Glutamatergic neuron (in vitro differentiated cells): ENCODE measurements at regions not wholly inside any gene's neighbourhood (a gene's known extent, or its start where the extent isn't known, plus 50 kb on each side); places are given as distances from the start of the nearest gene placed in this dataset.

Experiments
- DNase-seq: peaks from one replicate; pipeline ENCODE4 v3.0.0; 2022
- H3K27ac Mint-ChIP-seq: one replicate; pipeline ENCODE4 v1.8.0; 2020; ENCODE audit warnings: mild to moderate bottlenecking, mixed read lengths, inconsistent platforms; ENCODE audit not compliant: unreplicated experiment
- H3K27me3 Mint-ChIP-seq: one replicate; pipeline ENCODE4 v1.8.0; 2020; ENCODE audit warnings: mild to moderate bottlenecking, moderate library complexity, mixed read lengths, inconsistent platforms; ENCODE audit not compliant: unreplicated experiment
- H3K36me3 Mint-ChIP-seq: one replicate; pipeline ENCODE4 v1.8.0; 2020; ENCODE audit warnings: mild to moderate bottlenecking, mixed read lengths, inconsistent platforms; ENCODE audit not compliant: unreplicated experiment
- H3K4me1 Mint-ChIP-seq: one replicate; pipeline ENCODE4 v1.8.0; 2020; ENCODE audit warnings: mild to moderate bottlenecking, low read depth, mixed read lengths, inconsistent platforms; ENCODE audit not compliant: unreplicated experiment
- H3K4me3 Mint-ChIP-seq: one replicate; pipeline ENCODE4 v1.8.0; 2020; ENCODE audit warnings: mild to moderate bottlenecking, mixed read lengths, inconsistent platforms; ENCODE audit not compliant: unreplicated experiment
- H3K9me3 Mint-ChIP-seq: one replicate; pipeline ENCODE4 v1.8.0; 2020; ENCODE audit warnings: mild to moderate bottlenecking, moderate library complexity, mixed read lengths, inconsistent platforms; ENCODE audit not compliant: unreplicated experiment
- CTCF ChIP-seq: fragments of 200-600 bp; sonication (generic); IDR thresholded peaks from one replicate; pipeline ENCODE4 v1.5.0; 2021; ENCODE audit not compliant: partially characterized antibody, unreplicated experiment

- Mint-ChIP-seq H3K27me3 (no peaks in the 10 kb centered on the region), H3K9me3 (peaks cover 2% of the 10 kb centered on the region), H3K4me1 (peaks cover 34% of the 10 kb centered on the region), H3K36me3 (no peaks in the 10 kb centered on the region), H3K4me3 (peak overlapping the region; percentile 64), H3K27ac (peak overlapping the region; percentile 95)
- DNase-seq: no peak
- no peak for TF ChIP-seq CTCF
Observed at GRCh38 chr2:200219309-200220113, 87.0 kb upstream of the SPATS2L start.

- H3K4me3 Mint-ChIP-seq: peak overlapping the region; percentile 48
- TF ChIP-seq CTCF: no peak
- peaks cover 33% of the 10 kb centered on the region for H3K4me1 Mint-ChIP-seq
Observed at GRCh38 chr2:200220251-200220650, 86.2 kb upstream of the SPATS2L start.

GRCh38 chr2:200221055-200221955 is 85.2 kb upstream of the SPATS2L start:
- Mint-ChIP-seq H3K4me1 (peaks cover 31% of the 10 kb centered on the region), H3K9me3 (peaks cover 2% of the 10 kb centered on the region), H3K36me3 (no peaks in the 10 kb centered on the region), H3K4me3 (peak overlapping the region; percentile 0), H3K27ac (peak overlapping the region; percentile 90), H3K27me3 (no peaks in the 10 kb centered on the region)
- DNase-seq: no peak
- no peak for TF ChIP-seq CTCF

More at GRCh38 chr2:200220251-200220650, 86.2 kb upstream of the SPATS2L start:
- H3K36me3 Mint-ChIP-seq: no peaks in the 10 kb centered on the region
- no peak for DNase-seq
- H3K27ac Mint-ChIP-seq: peak overlapping the region; percentile 90
- no peaks in the 10 kb centered on the region for H3K27me3 Mint-ChIP-seq
- H3K9me3 Mint-ChIP-seq: peaks cover 2% of the 10 kb centered on the region

- no peak for DNase-seq
- Mint-ChIP-seq H3K27me3 (no peaks in the 10 kb centered on the region), H3K27ac (no peak overlapping the region), H3K9me3 (peaks cover 2% of the 10 kb centered on the region), H3K36me3 (no peaks in the 10 kb centered on the region), H3K4me3 (no peak overlapping the region), H3K4me1 (peaks cover 38% of the 10 kb centered on the region)
- no peak for TF ChIP-seq CTCF
Observed at GRCh38 chr2:200222791-200223190, 83.7 kb upstream of the SPATS2L start.
